OCI-LY1 (cell line): ENCODE measurements at regions not wholly inside any gene's neighbourhood (a gene's known extent, or its start where the extent isn't known, plus 50 kb on each side); places are given as distances from the start of the nearest gene placed in this dataset.

ENCODE experiments used
- EZH2 ChIP-seq: fragments of 200-600 bp; sonication (generic), shearing (Covaris generic); IDR thresholded peaks from 2 replicates; pipeline ENCODE4 v1.8.0; 2017; ENCODE audit warnings: borderline replicate concordance, mixed run types, mild to moderate bottlenecking, antibody characterized with exemption, low read length, moderate library complexity, mixed read lengths
- TF ChIP-seq, protein P1 (sequence below): fragments of 200-600 bp; sonication (generic), shearing (Covaris generic); IDR thresholded peaks from 2 replicates; pipeline ENCODE4 v1.5.1; 2017; ENCODE audit warnings: mild to moderate bottlenecking, antibody characterized with exemption, low read length, moderate library complexity, mixed read lengths

DNA sequence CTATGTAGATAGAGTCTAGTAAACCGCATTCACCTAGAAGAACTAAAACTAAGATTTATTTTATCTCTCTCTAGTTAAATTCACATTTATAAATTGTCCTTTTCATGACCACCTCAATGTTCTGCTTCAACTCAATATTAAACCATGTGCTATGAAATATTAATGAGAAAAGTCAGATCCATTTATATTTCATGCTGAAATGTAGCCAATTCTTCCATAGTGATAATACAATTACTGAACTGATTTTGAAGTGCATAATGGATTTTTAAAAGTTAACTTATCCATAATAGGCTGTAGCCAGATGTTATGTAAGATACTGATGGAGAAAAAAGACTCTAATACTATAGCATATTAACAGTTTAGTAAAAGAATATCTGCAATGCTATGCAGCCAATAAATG, 479.7 kb upstream of the PCDH15 start:
- TF ChIP-seq, protein P1, sequence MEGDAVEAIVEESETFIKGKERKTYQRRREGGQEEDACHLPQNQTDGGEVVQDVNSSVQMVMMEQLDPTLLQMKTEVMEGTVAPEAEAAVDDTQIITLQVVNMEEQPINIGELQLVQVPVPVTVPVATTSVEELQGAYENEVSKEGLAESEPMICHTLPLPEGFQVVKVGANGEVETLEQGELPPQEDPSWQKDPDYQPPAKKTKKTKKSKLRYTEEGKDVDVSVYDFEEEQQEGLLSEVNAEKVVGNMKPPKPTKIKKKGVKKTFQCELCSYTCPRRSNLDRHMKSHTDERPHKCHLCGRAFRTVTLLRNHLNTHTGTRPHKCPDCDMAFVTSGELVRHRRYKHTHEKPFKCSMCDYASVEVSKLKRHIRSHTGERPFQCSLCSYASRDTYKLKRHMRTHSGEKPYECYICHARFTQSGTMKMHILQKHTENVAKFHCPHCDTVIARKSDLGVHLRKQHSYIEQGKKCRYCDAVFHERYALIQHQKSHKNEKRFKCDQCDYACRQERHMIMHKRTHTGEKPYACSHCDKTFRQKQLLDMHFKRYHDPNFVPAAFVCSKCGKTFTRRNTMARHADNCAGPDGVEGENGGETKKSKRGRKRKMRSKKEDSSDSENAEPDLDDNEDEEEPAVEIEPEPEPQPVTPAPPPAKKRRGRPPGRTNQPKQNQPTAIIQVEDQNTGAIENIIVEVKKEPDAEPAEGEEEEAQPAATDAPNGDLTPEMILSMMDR, result no peak
- TF ChIP-seq EZH2, result no peak
